DND-41 (cell line): ENCODE measurements at regions not wholly inside any gene's neighbourhood (a gene's known extent, or its start where the extent isn't known, plus 50 kb on each side); places are given as distances from the start of the nearest gene placed in this dataset.

Source experiments
- EZH2 ChIP-seq: IDR thresholded peaks from 3 replicates; pipeline ENCODE4 v1.6.1; 2012; ENCODE audit warnings: borderline replicate concordance, low read depth, mild to moderate bottlenecking, moderate library complexity, low read length, inconsistent platforms; ENCODE audit not compliant: severe bottlenecking
- TF ChIP-seq, protein P1 (sequence below): IDR thresholded peaks from 2 replicates; pipeline ENCODE4 v1.5.1; 2012; ENCODE audit warnings: borderline replicate concordance, low read length, moderate library complexity, mild to moderate bottlenecking; ENCODE audit not compliant: poor library complexity, severe bottlenecking; ENCODE audit errors: extremely low read depth

DNA sequence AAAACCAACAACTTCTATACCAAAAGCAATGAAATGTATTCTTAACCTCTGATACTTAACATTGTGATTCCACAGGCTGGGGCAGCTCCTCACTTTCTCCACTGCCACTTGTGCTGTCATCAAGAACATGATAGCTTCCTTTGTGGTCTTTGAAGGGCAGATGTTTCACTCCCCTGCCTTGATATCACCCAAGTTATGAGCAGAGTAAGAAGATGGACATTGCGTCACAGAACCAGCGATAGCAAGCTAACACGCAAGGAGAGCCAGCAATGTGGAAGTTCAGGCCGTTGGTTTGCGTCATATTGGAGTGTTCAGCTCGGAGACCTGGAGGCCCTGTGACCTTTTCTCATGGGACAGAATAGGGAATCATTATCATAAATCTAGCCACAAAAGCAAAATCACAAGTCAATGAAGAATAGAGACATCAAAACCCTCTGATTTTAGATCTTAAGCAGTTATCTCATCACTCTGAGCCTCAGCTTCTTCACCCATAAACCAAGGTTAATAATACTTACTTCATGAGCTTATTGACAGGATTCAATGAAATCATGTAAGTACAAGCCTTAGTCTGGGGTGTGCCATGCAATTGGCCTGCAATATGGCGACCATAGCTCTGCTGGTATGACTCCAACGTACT is 183.8 kb upstream of the THBS1 start:
- TF ChIP-seq, protein P1, sequence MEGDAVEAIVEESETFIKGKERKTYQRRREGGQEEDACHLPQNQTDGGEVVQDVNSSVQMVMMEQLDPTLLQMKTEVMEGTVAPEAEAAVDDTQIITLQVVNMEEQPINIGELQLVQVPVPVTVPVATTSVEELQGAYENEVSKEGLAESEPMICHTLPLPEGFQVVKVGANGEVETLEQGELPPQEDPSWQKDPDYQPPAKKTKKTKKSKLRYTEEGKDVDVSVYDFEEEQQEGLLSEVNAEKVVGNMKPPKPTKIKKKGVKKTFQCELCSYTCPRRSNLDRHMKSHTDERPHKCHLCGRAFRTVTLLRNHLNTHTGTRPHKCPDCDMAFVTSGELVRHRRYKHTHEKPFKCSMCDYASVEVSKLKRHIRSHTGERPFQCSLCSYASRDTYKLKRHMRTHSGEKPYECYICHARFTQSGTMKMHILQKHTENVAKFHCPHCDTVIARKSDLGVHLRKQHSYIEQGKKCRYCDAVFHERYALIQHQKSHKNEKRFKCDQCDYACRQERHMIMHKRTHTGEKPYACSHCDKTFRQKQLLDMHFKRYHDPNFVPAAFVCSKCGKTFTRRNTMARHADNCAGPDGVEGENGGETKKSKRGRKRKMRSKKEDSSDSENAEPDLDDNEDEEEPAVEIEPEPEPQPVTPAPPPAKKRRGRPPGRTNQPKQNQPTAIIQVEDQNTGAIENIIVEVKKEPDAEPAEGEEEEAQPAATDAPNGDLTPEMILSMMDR, result no peak
- no peak for TF ChIP-seq EZH2
